Lung microvascular endothelial cell (primary cell): ENCODE measurements at regions not wholly inside any gene's neighbourhood (a gene's known extent, or its start where the extent isn't known, plus 50 kb on each side); places are given as distances from the start of the nearest gene placed in this dataset.

Source experiments
- DNase-seq, 2 donors: peaks; one replicate each; pipeline versions ENCODE4 v3.0.0 to v3.0.0-alpha.2; 2010; ENCODE audit warnings: low read depth in 2 of 2

DNA sequence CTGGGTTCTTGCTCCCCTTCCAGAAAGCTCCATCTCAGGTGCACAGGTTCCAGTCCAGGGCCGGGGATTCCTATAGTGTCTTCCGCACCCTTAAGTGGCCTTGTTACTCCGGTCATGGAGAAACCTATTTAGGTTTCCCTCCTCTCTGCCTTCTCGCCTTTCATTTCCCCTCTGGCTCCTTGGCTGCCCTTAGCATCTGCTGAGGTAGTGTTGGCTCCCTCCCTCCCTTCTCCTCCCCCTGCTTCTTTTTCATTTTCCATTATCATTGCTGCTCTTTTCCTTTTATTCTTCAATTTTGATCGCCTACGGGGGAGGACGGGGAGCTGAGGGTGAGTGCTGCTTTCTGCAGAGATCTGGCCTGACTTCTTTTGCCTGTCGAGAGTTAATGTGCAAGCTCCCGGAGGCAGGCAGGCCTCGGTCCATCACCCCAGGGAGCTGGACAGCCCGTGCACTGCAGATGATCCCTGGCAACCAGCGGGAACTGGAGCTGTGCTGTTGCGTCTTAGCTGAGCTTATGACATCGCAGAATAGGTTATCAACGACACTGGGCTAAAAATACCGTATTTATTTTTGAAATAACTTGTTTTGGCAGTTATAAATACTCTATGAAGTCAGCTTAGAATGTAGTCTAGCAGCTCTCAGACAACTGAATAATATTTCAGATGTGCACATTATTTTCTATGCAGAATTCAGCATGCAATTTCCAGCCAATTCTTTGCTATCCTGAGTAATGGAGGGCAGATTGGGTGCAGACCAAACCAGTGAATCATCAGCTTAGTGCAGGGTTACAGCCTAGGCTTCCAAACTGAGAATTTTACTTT, 141.9 kb downstream of the SLC4A3 start:
- no peak for DNase-seq

DNA sequence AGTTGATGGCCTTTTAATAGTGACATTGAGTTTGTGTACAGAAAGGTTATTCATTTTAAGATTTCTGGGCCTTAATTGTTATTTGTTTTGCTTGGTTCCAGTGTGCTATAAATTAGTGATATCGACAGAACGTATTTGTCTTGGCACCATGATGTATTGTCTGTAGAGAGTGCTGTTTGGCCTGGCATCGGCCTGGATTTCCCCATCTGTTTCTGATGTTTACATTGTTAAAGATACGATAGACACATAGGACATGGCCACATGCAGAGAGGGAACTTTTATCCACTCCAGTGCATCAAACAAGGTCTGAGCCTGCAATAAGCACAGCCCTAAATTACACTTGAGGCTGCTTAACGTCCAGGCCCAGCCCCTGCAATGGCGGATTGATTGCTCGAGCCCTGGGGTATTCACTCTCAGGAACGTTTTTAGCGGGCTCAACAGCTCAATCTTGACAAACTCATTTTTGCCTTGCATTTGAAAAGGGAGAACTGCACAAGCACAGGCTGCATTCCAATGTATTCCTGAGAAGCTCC, 144.7 kb downstream of the SLC4A3 start:
- no peak for DNase-seq

- no peak for DNase-seq
These were observed 145.3 kb downstream of the SLC4A3 start for GRCh38 chr2:219772697-219773096.

GRCh38 chr2:219775506-219775905, 148.1 kb downstream of the SLC4A3 start:
- no peak for DNase-seq

GRCh38 chr2:219777388-219777787, 150.0 kb downstream of the SLC4A3 start:
- no peak for DNase-seq

DNA sequence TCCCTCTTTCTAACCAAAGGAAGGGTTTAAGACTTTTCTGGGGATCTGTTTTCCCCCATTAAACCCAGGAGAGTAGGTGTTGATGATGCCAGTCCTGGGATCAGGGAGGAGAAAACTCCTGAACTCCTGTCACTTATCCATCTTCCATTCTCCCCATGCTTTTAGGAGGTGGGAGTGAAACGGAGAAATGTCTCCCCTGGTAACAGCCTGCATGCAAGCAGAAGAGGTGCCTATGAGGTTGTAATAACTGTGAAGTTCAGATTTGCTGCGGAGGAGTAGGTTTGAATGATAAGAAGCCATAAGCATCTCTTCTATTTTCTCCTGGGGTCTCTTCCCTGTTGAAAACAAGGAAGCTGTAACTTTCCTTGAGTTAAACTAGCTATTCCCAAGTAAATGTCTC, 150.8 kb downstream of the SLC4A3 start:
- no peak for DNase-seq

DNA sequence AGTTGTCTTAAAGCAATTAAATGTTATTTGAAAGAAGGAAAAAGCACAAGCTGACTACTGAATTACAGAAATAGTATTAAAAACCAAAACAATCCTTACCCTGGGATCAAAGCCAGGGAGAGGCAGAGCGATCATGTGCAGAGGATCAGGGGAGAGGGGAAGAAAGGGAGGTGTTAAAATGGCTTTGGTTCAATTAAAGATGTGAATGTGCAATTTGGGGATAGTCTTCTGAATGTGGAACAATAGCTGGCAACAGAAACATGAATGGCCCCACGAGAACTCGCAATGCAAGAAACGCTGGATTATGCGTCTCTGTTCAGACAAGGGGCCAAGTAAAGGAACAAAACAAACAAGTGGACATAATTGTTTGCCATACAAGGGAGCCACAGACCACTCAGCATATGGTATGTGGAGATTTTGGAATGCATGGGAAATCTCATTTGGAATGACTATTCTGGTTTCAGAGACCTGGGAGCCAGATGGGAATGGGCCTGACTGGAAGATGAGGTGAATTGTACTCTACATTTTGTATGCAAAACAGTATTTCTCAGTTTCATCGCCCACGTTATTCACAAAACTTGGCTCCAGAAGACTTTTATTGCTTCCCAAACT, 155.4 kb downstream of the SLC4A3 start:
- DNase-seq = no peak

GRCh38 chr2:219783359-219783975, 156.0 kb downstream of the SLC4A3 start:
- DNase-seq = no peak

DNA sequence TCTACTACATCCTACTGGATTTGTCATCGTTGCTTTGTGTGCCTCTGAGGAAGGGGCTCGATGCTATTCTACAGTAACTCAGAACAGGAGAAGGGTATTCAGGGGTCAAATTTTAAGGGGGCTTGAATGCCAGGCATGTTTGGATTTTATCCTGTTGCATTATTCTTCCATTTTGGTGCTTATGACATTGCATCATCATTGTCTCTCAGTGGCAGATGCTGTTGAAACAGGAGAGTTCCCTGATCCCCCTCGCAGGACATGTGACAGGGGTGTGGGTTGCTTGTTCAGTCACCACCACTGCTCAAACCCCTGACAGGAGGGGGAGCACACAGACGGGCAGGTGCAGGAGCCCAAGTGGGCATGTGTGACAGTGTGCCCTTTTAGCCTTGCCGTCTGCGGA, 156.7 kb downstream of the SLC4A3 start:
- DNase-seq = no peak

- DNase-seq = no peak
These were observed 162.0 kb downstream of the SLC4A3 start for GRCh38 chr2:219789476-219789875.

- no peak for DNase-seq
These were observed 165.0 kb downstream of the SLC4A3 start for GRCh38 chr2:219792446-219792845.

- DNase-seq = no peak
These were observed 171.0 kb downstream of the SLC4A3 start for GRCh38 chr2:219798430-219798829.

- DNase-seq = no peak
These were observed 175.9 kb downstream of the SLC4A3 start for GRCh38 chr2:219803294-219803693.

DNA sequence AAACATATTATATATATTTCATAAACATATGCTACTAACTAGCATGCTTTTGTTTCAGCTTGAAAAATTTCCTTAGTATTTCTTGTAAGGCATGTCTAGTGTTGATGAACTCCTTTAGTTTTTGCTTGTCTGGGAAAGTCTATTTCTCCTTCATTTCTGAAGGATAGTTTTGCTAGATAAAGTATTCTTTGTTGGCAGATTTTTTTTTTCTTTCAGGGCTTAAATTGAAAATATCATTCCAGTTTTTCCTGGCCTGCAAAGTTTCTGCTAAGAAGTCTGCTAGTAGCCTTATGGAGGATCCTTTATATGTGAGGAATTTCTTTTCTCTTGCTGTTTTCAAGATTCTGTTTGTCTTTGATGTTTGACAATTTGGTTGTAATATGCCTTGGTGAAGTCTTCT, 183.5 kb downstream of the SLC4A3 start:
- DNase-seq = no peak

- no peak for DNase-seq
These were observed 185.2 kb downstream of the SLC4A3 start for GRCh38 chr2:219812672-219813071.

DNA sequence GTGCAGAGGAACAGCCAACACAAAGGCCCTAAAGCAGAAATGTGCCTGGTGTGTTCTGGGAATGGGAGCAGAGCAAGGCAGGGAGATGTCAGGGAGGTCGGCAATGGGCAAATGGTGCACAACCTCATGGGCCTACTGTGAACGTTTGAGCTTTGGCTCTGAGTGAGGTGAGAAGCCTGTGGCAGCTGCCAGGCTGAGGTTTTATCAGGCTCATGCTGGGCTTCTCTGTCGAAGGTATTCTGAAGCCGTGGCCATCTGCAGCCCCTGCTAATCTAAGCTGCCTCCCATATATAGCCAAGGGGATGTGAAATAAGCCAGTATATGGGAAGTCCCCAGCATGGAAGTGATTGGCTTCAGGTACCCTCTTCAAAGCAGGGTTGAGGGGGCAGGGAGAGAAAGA, 193.3 kb downstream of the SLC4A3 start:
- no peak for DNase-seq

GRCh38 chr2:219823574-219823973, 196.1 kb downstream of the SLC4A3 start:
- DNase-seq = no peak

GRCh38 chr2:219824996-219825395, 197.6 kb downstream of the SLC4A3 start:
- DNase-seq = no peak

- no peak for DNase-seq
These were observed 200.7 kb downstream of the SLC4A3 start for GRCh38 chr2:219828127-219828526.

GRCh38 chr2:219829667-219830352, 202.4 kb downstream of the SLC4A3 start:
- DNase-seq = no peak

GRCh38 chr2:219830353-219830738, 202.9 kb downstream of the SLC4A3 start:
- no peak for DNase-seq

GRCh38 chr2:219831957-219832356, 204.5 kb downstream of the SLC4A3 start:
- no peak for DNase-seq
